Iris pigment epithelial cell (primary cell): ENCODE measurements at regions not wholly inside any gene's neighbourhood (a gene's known extent, or its start where the extent isn't known, plus 50 kb on each side); places are given as distances from the start of the nearest gene placed in this dataset.

ENCODE experiments used
- DNase-seq: peaks from one replicate; pipeline ENCODE4 v3.0.0-alpha.2; 2011; ENCODE audit warnings: low read depth

DNA sequence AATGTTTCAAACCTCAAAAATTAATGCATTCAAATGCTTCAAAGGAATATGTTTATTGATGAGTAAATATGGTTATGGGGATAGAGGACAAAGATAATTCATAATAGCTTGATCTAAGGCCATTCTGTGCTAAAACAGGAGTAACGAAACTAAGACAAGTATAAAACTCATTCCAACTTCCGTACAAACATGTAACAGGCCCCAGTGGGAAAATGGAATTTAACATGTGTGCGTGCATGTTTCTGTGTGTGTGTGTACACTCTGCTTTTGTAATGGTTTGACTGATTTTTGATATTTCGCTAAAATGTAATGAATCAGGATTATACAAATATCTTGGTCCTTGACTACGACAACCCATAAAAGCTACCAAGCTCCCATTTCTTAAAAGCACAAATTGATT lies 91.0 kb downstream of the KLF12 start:
- no peak for DNase-seq

DNA sequence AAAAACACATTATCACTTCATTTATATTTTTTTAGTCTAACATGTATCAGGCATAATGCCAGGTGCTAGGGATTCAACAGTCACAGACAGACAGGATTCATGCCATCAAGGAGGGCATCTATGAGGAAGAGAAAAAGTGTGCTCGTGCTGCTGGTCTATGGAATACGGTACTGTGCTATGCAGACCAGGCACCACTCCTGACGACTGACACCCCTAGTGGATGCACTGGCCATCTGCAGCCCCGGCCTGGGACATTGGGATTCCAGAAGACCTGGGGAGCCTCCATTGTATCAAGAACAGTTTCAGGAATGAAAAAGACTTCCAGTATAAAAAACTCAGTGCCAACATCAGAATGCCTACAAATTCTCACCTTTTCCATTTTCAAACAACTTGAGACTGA lies 94.0 kb downstream of the KLF12 start:
- peak; percentile 31 for DNase-seq

DNA sequence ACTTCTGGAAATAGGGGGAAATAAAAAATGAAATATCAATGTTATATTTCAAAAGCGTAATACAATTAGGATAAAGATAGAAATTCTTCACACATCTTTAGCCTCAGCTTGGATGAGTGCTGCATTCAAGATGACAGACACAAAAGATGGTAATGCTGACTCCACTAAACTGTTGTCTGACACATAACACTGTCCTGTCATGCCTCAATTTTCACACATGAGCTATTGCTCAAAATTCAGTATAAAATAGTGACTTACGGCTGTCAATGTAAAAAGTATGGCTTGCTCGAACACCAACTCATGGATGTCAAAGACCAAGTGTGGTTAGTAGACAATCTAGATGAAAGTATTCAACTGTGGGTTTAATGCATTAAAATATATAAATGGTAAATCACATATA lies 94.5 kb downstream of the KLF12 start:
- no peak for DNase-seq

DNA sequence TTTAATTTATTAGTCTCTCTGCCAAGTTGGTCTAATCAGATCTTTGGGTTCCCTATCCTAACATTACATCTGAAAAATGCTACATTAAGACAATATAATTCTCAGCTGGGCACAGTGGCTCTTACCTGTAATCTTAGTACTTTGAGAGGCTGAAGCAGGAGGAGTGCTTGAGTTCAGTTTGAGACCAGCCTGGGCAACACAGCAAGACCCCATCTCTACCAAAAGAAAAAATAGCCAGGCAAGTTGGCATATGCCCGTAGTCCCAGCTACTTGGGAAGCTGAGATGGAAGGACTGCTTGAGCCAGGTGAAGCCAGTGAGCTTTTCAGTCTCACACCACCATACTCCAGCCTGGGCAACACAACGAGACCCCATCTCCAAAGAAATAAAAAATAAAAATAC lies 95.0 kb downstream of the KLF12 start:
- DNase-seq = no peak

DNA sequence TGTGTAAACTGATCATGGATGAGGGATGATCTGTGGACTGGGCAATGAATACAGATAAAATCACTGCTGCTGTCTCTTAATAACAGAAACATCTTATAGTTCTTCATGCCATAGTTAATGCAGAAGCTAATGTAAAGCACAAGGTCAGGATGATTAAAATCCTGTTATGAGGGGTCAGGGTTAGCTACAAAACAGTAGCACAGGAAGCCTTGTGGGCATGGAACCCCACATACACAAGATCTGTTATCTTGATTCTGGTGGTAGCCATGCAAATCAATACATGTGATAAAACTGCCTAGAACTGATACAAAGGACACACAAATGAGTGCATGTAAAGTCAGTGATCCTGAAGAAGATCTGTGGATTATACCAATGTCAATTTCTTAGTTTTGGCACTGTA lies 96.4 kb downstream of the KLF12 start:
- no peak for DNase-seq

DNA sequence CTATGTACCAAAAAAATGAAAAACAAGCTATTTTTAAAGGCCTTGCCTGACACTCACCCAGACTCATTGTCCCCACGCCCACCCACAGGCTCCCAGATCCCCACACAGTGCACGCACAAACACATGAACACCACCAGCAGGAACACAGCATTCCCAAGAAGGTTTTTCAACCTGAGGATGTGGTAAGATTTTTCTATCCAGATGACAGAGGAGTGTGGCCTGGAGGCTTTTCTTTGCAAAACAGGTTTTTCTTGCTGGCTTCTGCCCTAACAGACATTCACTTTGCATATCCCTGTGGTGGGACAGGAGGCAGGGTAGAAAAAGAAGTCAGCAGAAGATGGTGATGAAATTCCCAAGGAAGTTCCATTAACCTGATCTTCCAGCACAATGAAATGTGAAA lies 97.8 kb downstream of the KLF12 start:
- no peak for DNase-seq

DNA sequence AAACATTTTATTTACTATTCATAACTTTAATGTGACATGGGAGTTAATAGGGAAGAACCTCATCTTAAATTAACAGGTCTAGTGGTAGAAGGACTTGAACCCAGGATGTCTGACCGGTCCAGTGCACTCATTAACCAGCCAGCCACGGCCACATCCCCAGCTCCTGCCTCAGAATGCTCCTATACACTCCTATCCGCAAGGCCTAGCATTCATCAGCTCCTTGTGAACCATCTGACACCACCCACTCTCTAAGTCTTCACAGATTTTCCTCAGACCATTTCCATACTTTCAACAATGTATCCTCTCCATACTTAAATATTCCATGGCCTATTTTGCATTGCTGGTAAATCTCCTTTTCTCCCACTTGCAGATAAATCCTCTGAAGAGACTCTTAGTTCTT lies 98.3 kb downstream of the KLF12 start:
- DNase-seq = no peak

DNA sequence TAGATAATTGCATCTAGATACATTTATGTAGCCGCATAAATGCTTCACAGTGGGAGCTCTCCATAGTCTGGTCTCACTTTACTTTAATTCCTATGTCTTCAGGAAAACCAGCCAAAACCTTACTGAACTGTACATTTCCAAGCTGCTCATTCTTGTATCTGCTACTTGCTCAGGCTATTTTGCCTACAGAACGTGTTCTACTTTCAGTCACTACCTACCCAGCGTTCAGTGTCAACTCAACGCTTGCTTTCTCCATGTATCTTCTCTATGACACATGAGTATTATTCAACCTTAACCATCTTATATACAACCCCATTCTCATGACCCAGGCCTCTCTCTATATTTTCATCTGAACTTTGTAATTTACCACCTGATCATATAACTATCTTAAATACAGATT lies 101.9 kb downstream of the KLF12 start:
- no peak for DNase-seq

DNA sequence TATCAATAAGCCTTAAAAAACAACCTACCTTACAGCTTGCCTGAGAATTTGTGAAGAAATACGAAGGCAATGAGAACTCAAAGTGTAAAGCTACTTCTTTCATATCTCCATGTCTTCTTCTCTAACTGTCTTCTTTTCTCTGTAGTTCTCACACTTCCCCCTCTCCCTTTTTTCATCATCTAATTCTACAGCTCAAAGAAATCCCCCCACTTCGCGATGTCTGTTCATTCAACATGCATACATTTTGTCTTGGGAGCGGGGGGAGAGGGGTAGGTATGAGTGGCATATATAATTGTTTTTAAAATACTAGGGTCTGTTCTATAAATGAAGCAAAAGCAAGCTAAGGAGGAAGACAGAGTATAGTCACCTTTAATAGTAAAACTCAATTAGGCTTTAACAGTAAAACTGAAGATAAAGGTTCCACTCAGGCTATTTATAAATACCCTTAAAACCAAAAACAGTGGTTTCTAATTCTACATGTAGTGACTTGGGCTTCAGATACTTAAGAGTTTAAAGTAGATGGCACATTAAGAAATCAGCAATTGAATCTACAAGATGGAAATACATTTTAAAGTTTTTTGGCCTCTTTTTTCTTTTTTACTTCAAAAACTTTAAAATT lies 106.9 kb downstream of the KLF12 start:
- no peak for DNase-seq

DNA sequence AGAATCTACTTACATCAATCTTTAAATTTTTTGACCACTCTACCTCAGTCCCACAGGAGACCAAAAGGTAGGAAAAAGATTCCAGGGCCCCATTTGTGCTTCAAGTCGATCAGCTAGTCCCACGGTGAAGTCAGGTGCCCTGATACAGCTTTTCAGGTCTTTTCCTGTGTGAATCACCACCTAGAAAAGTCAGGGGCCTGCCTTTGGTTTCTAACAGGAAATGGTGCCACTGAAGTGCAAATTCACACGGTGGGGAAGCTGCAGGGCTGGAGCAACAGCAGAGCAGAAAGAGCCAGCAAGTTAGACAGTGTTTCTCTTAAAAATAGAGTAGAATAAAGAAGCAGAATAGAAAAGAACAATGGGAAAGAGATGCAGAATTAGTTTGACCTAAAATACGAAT lies 107.5 kb downstream of the KLF12 start:
- peak; percentile 61 for DNase-seq

DNA sequence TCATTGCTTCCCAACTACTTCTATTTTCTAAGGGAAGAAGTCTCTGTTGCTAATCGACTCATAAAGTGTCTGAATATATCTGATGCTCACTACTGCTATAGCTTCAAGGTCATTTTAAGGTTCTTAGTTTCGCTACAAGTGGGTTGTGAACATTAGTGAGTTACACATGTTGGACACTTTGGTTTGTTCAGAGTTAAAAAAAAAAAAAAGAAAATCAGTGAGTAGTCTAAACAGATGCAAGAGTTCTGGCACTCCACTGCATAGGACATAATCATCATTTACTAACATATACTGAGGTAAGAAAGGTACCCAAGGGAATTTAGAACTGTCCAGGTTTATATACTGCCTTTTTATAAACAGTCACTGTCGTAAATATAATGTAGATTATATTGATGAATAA lies 108.8 kb downstream of the KLF12 start:
- no peak for DNase-seq

DNA sequence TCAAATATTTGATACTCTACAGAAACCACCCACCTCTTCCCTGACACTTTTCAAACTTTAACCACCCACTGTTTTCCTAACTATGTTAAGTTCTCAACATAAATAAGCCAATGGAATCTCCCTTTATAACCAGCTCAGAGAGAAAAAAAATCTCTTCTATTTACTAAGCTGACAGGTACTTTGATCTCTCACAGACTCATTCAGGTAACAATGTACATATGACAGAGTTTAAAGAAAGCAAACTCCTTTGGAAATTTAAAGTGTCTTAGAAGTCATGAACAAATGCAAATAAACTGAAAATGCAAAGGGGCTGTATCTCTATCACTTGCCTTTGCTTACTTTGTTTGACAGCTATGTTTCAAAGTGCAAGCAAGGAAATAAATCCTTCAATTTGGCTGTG lies 109.3 kb downstream of the KLF12 start:
- DNase-seq = no peak

DNA sequence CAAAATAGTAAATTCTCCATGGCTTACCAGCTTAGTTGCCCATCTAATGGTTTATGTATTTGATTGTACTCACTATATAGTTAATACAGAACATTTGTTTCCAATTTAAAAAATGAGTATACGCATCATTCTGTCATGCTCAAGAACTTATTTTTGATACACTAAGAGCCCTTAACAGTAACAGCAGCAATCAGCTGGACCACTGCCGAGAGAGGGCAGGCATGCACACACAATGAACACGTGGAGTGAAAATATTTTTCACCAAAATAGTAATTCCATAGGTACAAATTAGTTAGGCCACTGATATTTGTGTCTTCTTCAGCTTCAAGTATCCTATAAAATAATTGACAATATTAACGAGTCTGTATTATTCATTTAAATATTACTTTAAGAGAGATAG lies 109.9 kb downstream of the KLF12 start:
- DNase-seq = peak; percentile 13

DNA sequence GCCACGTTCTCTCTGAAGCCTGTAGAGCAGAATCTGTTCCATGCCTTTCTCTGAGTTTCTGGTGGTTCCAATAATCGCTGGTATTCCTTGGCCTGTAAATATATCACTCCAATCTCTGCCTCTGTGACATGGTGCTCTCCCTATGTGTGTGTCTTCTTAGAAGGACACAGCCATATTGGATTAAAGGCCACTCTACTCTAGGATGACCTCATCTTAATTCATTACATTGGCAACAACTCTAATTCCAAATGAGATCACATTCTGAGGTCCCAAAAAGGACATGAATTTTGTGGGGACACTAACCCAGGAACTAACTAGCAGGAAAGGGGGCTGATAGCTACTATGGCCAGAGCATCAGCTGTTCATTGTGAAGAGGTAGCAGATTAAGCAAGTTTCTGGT lies 110.7 kb downstream of the KLF12 start:
- DNase-seq = no peak

DNA sequence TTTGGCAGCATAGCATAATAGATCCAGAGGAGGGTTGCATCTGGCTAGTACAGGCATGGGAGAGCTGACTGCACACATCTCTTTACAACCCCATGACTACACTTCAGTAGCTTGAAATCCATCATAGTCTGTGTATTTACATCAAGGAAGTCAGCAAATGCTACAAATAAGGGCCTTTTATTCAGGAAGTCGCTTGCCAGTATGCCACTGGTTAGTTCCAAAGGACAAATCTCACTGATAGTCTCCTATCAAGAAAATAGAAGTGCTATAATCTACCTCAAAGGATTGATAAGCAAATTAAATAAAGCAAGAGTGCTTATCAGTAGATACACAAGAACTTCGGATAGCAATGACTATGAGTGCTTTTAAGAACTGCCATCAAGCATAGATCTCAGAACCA lies 112.7 kb downstream of the KLF12 start:
- DNase-seq = no peak

DNA sequence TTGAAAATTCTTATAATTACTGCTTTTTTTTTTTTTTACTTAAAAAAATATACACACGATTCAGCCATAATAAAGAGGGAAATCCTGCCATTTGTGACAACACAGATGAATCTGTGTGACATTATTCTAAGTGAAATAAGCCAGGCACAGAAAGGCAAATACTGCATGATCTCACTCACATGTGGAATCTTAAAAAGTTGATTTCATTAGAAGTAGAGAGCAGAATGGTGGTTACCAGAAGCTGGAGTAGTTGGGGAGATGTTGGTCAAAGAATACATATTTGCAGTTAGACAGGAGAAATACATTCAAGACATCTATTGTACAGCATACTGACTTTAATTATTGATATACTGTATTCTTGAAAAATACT lies 116.2 kb downstream of the KLF12 start:
- no peak for DNase-seq

DNA sequence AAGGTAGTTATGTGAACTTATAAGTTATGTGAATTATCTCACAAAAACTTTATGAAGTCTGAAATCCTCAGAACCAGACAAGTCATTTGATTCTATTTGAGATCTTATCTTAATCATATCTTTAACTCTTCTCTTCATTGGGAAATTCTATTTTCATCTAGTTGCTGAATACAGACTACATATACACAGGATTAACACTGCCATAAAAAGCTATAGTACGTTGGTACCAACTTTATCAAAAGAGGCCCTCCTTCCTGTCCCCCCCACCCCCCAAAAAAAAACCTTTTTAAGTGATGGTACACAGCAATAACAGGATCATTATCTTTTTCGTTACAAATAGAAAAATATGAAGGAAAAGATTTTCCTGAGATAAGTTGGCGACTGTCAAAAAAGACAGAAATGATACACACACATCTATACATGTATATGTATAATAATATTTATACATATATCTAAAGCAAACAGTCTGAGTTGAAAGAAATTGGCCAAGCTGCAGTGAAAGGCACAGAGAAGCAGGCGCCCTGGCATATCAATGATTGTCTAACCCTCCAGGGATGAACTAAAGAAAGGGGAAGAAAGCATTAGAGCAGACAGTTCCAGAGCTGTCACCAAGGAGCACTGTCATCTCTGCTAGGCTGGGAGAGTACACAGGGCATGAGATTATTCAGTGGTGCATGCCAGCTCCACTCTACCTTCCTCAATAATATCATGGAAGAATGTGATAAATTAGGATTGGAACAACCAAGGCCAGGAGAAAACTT lies 116.7 kb downstream of the KLF12 start:
- DNase-seq = no peak

DNA sequence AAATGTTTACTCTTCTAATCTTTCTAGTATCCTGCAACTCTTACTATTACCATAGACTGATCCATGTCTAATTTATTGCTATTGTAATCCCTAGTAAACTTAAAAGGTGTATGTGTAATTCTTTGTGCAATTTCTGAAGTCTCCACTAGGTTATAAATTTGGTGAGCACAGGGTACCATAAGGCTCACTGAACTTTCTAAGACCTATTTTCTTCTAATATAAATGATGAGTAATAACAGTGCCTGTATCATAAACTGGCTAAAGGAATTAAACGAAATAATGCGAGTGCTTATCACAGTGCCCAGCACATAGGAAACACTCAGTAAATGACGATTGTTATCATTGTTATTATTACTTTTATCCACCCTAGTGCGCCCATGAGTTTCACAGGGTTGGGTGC lies 119.1 kb downstream of the KLF12 start:
- peak; percentile 40 for DNase-seq

DNA sequence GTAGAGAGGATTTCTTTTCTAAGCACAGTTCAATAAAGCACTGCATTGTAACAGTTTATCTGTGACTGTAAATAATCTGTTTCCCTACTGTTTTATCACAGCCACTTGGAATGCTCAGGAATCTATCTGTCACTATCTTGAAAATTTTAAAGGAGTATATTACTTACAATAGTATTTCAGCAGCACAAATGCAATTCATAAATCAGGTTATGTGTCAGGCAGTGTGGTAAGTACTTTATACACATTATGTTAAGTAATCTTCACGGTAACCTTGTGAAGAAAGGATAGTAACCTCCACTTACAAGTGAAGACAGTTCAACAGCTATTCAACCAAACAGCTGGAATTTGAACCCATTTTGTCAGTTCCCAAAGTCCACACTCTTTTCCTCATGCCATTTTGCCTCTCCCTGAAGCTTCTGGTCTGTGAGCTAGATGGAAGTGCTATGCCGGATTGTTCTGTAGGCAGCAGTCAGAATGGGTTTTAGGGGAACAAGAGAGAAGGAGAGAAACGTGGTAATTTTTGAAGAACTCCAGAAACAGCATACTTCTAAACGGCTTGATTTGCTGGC lies 125.0 kb downstream of the KLF12 start:
- no peak for DNase-seq

DNA sequence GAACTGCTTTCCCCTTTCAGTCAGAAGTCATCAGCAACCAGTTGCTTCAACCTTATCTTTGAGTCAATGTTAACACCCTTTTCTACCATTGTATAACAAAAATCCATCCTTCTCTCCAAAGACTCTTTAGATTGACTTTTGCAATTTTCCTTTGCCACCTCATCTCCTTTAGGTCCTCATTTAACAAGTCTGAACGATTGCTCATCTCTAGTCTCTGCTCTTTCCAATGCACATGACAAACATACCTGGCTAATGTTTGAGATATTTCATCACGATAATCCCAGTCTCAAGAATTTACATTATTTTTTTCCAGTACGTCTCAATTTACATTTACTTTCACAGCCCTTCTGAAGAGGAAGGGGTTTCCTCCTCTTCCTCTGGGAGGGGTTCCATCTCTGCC lies 127.5 kb downstream of the KLF12 start:
- DNase-seq = no peak

DNA sequence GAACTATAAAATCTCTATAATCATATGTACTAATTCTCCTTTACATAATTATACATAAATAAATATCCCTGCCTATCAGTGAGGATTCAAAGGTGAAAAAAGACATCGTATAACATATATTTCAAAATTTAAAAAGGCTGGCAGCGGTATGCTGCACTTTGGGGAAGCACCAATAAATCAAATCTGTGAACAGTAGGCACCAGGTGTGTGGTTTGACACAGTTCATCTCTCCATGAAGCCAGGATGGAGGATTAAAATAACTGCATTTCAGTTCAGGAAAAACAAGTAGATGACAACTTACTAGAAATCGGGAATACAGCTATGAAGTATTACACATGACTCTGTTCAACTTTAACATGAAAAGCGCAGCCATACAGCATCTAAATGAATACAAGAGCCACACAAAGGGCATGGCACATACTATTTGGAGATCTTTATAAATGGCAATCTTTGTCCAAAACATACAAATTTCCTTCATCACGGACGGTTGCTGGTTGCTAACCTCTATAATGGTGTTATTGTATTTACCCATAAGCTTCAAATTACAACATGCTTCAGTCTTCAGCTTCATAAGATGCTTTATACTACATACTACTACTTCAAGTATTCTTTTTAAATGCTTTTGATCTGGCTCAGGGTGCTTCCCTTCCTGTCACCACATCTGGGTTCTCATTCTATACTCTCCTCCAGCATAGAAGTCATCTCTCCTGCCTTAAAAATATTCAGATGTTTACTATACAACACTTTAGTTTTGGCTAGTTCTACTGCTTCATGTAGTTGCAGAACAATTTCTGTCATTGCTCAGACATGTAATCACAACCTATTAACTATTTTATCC lies 128.7 kb downstream of the KLF12 start:
- DNase-seq = no peak

DNA sequence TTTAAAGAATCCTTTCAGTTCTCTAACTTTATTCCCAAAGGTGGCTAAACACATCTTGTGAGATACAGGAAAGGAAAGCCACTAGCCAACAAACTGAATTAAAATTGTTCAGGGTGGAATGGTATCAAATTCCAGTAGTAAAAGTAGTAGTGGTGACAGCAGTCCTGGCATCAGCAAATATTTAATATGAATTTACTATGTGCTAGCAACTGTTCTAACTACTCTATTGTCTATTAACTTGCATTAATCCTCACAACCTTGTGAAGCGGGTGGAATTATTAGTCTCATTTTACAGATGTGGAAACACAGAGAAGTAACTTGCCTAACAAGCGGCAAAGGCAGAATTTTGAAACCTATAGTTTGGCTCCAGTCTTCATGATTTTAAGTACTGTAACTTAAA lies 130.1 kb downstream of the KLF12 start:
- DNase-seq = no peak

DNA sequence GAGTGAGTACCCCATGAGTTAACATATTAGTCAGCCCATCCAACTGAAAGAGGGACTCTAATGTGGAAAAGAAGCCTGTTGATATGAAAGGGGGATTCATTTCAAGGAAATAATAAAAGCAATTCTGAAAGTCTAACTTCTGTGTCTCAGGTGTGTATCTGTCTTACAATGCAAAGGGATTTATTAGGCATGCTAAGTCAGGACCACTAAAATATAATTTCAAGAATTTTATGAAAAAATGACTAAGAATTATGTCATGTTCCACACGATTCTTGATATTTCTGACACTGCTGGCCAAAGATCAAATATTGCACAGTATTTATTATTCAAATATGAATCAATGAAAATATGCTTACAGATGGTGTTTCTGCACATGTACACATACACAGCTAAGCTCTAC lies 130.8 kb downstream of the KLF12 start:
- DNase-seq = peak; percentile 14
